BJ (cell line): ENCODE measurements at regions not wholly inside any gene's neighbourhood (a gene's known extent, or its start where the extent isn't known, plus 50 kb on each side); places are given as distances from the start of the nearest gene placed in this dataset.

ENCODE experiments used
- CTCF ChIA-PET: fragments of 350-600 bp; formaldehyde crosslinking; extraction: SDS; loops from one replicate; lab custom pipeline; 2021; ENCODE audit warnings: antibody characterized with exemption, inconsistent platforms; lab: Yijun Ruan, JAX
- POLR2A ChIA-PET: fragments of 300-600 bp; sonication (Branson Sonifier 250); formaldehyde crosslinking; extraction: SDS; loops from one replicate; lab custom pipeline; 2021; ENCODE audit warnings: antibody characterized with exemption; lab: Charles Lee
- DNase-seq: peaks from one replicate; pipeline ENCODE4 v3.0.0-alpha.2; 2011; ENCODE audit warnings: low read depth
- H3K27me3 ChIP-seq: 2 replicates; pipeline ENCODE4 v1.6.0; 2011; ENCODE audit warnings: low read length; ENCODE audit not compliant: control insufficient read depth, insufficient read depth
- H3K36me3 ChIP-seq: 2 replicates; pipeline ENCODE4 v1.5.1; 2011; ENCODE audit warnings: low read length; ENCODE audit not compliant: control insufficient read depth, insufficient read depth
- H3K4me3 ChIP-seq: 2 replicates; pipeline ENCODE4 v1.5.1; 2011; ENCODE audit warnings: low read depth, mild to moderate bottlenecking, control low read depth, low read length
- CTCF ChIP-seq: IDR thresholded peaks from 2 replicates; pipeline ENCODE4 v1.5.1; 2011; ENCODE audit warnings: low read depth, mild to moderate bottlenecking, control low read depth, inconsistent platforms, low read length, moderate library complexity; ENCODE audit not compliant: insufficient read depth

- CTCF ChIA-PET: no interaction called here
- Histone ChIP-seq H3K36me3 (no peaks in the 10 kb centered on the region), H3K27me3 (peaks cover 3% of the 10 kb centered on the region; the same call in 1 of the 2 replicates), H3K4me3 (no peak overlapping the region)
- no peak for DNase-seq
- no peak for TF ChIP-seq CTCF
- POLR2A ChIA-PET: no interaction called here
Observed at GRCh38 chr13:75010941-75011340, 471.0 kb downstream of the TBC1D4 start.

- no peak for DNase-seq
- POLR2A ChIA-PET: no interaction called here
- Histone ChIP-seq H3K4me3 (no peak overlapping the region), H3K27me3 (peaks cover 3% of the 10 kb centered on the region; the same call in 1 of the 2 replicates), H3K36me3 (no peaks in the 10 kb centered on the region)
- CTCF ChIA-PET: no interaction called here
- no peak for TF ChIP-seq CTCF
Observed at GRCh38 chr13:75008926-75009325, 473.0 kb downstream of the TBC1D4 start.

DNA sequence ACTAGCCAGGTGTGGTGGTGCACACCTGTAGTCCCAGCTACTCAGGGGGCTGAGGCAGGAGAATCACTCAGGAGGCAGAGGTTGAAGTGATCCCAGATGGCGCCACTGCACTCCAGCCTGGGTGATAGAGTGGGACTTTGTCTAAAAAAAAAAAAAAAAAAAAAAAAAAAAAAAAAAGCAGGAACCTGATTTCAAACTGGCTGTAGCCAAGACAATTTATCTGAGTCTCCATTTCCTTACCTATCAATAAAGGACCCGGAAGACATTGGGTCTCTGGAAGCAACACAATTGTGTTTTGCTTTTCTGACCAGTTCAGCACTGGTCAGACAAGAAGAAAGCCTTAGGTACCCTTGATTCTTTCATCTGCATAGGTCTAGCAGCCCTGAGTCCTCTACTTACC is 491.0 kb downstream of the TBC1D4 start:
- ChIA-PET CTCF (no interaction called here), POLR2A (no interaction called here)
- no peak overlapping the region for H3K4me3 ChIP-seq
- DNase-seq: no peak
- no peak for TF ChIP-seq CTCF
- H3K27me3 ChIP-seq: no peaks in the 10 kb centered on the region
- H3K36me3 ChIP-seq: no peaks in the 10 kb centered on the region

DNA sequence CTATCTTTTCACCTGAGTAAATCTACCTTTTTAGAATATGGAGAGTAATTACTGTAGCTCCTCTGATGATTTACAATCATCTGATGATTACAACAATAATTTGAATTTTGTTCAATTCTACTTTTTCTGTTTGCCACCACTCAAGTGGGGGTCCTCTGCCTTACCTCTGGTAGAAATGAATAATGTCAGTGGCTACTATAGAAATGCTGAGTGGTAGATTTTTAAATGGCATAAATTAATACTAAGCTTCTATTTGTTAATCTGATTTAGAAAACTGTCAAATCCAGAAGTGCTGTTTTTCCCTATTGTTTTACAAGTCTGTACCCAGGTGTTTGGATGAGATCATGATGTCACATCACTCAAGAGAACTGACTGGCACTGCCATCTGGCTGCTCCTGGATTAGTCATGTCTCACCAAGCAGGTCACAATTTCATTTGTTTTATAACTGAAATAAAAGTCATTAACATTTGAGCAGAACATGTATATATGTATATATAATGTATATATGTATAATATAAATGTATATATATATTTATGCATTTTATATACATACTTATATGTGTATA is 494.8 kb downstream of the TBC1D4 start:
- Histone ChIP-seq H3K27me3 (no peaks in the 10 kb centered on the region), H3K36me3 (no peaks in the 10 kb centered on the region), H3K4me3 (no peak overlapping the region)
- DNase-seq: no peak
- POLR2A ChIA-PET: no interaction called here
- no peak for TF ChIP-seq CTCF
- CTCF ChIA-PET: no interaction called here

DNA sequence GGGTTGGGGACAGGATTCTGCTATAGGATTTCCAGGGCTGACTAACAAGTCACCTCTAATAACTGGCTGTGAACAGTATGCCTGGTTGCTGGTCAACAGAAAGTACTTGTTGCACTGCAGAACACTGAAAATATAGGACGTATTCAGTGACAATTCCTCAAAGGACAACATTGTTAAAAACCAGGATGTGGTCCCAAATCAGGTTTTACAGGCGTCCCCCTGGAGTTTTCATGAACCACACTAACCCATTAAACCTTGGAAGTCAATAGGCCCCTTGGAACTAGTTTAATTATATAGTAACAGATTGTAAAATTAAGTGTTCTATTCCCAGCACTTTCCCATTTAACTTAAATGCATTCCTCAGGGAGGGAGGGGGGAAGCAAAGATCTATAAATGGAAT is 495.4 kb downstream of the TBC1D4 start:
- ChIA-PET CTCF (no interaction called here), POLR2A (no interaction called here)
- TF ChIP-seq CTCF: no peak
- no peak for DNase-seq
- Histone ChIP-seq H3K27me3 (no peaks in the 10 kb centered on the region), H3K36me3 (no peaks in the 10 kb centered on the region), H3K4me3 (no peak overlapping the region)
